ENCODE measurements at regions not wholly inside any gene's neighbourhood (a gene's known extent, or its start where the extent isn't known, plus 50 kb on each side); places are given as distances from the start of the nearest gene placed in this dataset.

- no peak for DNase-seq
Observed at GRCh38 chr5:141745390-141745789, 63.4 kb upstream of the ARAP3 start.

DNA sequence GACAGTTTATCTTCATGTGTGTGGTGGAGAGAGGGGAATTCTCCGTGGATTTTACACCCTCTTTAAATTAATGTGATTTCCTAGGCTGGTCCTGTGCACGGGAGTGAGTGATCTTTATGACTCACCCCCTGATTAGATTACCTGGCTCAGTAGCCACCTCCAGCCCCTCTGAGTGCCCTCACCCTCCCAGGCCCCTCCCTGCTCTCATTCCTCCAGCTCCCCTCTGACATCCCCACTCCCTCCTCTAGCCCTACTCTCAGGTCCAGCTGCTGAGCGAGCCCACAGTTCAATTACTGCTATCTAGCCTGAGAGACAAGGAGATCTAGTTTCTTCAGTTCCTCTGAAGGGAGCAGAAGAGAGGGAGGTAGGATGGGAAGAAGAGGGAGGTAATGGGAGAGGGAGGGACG lies 61.8 kb upstream of the ARAP3 start:
- no peak for DNase-seq

- DNase-seq: peak; percentile 98
Observed at GRCh38 chr5:141742866-141743851, 61.1 kb upstream of the ARAP3 start.

DNA sequence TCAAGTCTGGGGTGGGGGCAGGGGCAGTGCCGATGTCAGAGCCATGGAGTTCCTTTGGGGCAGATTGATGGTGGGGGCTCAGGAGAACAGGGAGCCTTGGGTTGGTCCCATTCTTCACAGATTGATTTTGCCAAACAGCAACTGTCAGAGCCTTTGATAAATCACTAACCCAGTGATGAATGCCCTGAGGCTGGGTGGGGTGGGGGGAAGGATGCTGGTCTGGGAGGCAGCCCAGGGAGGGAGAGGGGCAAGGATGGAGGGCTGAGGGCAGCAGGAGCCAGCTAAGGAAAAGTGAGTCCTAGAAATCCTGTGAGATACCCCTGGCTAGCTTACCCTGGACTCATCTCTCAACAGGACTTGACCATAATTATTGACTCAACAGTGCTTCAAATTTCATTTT lies 60.1 kb upstream of the ARAP3 start:
- DNase-seq: no peak

GRCh38 chr5:141740885-141741284 lies 58.9 kb upstream of the ARAP3 start:
- no peak for DNase-seq

DNA sequence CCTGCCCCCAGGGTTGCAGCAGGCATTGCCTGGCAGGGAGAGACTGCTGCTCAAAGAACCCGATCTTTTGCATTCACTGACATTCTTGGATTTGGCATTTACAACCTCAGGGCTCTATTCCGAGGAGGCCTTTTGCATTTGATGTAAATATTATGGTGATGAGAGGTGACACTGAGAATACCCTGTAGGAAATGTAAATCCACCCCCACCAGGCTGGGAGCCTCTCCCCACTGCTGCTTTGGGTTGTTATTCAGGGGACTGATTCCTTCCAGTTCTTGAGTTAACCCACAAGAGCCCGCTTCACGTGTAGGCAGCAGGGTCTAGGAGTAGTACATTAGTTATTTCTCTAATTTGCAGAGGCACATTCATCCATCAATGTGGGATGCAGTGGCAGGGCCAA lies 55.5 kb upstream of the ARAP3 start:
- no peak for DNase-seq

GRCh38 chr5:141735823-141736222 lies 53.8 kb upstream of the ARAP3 start:
- no peak for DNase-seq

DNA sequence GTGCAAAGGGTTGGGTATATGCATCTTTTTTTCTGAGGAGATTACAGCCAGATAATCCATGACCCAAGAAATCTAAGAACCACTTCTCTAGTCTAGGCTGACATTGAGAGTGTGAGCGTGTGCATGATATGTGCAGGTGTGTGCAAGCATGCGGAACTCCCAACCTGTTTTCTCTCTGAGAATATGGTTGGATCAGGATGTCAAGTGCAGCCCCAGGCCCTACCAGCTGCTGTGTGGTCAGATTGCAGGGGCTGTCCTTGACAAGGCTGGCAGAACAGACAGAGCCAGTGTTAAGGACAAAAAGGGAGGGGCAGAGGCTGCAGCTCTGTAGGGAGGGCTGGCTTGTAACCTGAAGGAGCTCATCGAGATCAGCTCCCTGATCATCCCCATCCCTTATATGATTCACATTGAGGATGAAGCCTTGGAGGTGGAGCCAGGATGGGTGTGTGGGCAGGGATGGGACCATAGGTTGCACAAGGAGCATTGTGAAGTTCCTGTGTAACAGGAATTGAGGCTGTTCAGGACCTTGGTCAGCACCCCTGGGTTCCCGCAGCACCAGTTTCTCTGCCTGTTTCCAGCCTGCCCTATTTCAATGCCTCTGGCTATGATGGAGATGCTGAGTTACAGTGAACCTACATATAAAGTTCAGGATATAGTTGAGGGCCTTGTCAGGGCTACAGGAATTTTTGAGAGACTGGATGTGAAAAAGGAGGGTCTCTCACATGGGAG lies 52.6 kb upstream of the ARAP3 start:
- DNase-seq: no peak

DNA sequence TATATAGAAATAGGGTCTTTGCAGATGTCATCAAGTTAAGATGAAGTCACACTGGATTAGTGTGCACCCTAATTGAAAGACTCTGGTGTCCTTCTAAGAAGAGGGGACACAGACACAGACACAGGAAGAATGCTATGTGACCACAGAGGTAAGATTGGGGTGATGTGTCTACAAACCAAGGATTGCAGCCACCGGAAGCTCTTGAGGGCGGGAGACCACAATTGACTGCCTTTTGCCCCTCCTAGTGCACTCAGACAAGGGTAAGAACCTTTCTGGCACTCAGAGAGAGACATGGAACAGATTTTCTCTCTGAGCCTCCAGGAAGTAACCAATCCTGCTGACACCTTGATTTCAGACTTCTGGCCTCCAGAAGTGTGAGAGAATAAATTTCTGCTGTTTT lies 51.2 kb upstream of the ARAP3 start:
- DNase-seq: no peak

DNA sequence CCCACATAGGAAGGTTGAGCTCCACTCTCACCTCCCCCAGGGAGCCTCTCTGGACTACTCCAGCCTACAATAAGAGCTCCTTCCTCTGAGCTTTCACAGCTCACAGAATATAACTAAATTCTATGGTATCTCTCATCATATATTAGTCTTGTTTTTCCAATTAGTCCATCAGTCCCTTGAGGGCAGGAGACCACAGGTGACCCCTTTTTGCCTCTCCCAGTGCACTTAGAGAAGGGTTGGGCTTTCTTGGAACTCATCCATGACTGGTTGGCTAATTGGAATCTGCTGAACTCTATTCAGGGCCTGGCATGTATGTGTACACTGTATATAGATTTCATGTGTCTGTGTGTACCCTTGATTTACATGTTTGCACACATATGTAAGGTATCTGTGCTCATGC lies 50.4 kb upstream of the ARAP3 start:
- DNase-seq: no peak

Data from NCI-H82 (cell line).